IMR-90 (cell line): ENCODE measurements at regions not wholly inside any gene's neighbourhood (a gene's known extent, or its start where the extent isn't known, plus 50 kb on each side); places are given as distances from the start of the nearest gene placed in this dataset.
A peak's percentile ranks its signal among the peaks of the same experiment; 100 is the strongest.

Experiments used
- ATAC-seq: fragments of 200-7000 bp; cut with Tn5 transposase; 2 replicates; pipeline ENCODE4 v1.9.1; 2020; ENCODE audit warnings: low read depth, mild to moderate bottlenecking, moderate library complexity
- BruUV-seq: library from RNA; stranded (reverse); fragments of 400-500 nt; replicated peaks from 2 replicates; lab custom pipeline; 2021; lab: Mats Ljungman, UMichigan
- CTCF ChIA-PET: fragments of 300-600 bp; formaldehyde crosslinking; extraction: SDS; loops from one replicate; lab custom pipeline; 2021; ENCODE audit warnings: antibody characterized with exemption; lab: Yijun Ruan, JAX
- POLR2A ChIA-PET: fragments of 300-600 bp; sonication (Branson Sonifier 250); formaldehyde crosslinking; loops from one replicate; lab custom pipeline; 2022; ENCODE audit warnings: antibody characterized with exemption; ENCODE audit not compliant: unreplicated experiment; lab: Charles Lee
- DNase-seq: peaks from one replicate; pipeline ENCODE4 v3.0.0; 2013
- H2AFZ ChIP-seq: replicated peaks from 2 replicates; pipeline ENCODE3; 2013; ENCODE audit warnings: low read length, mild to moderate bottlenecking; ENCODE audit not compliant: poor library complexity
- H2AK5ac ChIP-seq: 2 replicates; pipeline ENCODE4 v1.6.1; 2013; ENCODE audit warnings: low read depth, low read length, inconsistent platforms
- H2AK9ac ChIP-seq: replicated peaks from 2 replicates; pipeline ENCODE3; 2013; ENCODE audit warnings: mild to moderate bottlenecking, low read depth, low read length, moderate library complexity; ENCODE audit not compliant: poor library complexity
- H2BK120ac ChIP-seq: 2 replicates; pipeline ENCODE4 v1.6.1; 2013; ENCODE audit warnings: low read depth, low read length, inconsistent platforms
- H2BK15ac ChIP-seq: 3 replicates; pipeline ENCODE4 v1.6.1; 2013; ENCODE audit warnings: low read depth, low read length, inconsistent platforms
- H2BK20ac ChIP-seq: 2 replicates; pipeline ENCODE4 v1.6.1; 2013; ENCODE audit warnings: low read depth, mild to moderate bottlenecking, inconsistent platforms, low read length, moderate library complexity
- H2BK5ac ChIP-seq: 2 replicates; pipeline ENCODE4 v1.6.1; 2013; ENCODE audit warnings: mild to moderate bottlenecking, low read depth, low read length, inconsistent platforms; ENCODE audit not compliant: poor library complexity, severe bottlenecking
- H3K14ac ChIP-seq: replicated peaks from 2 replicates; pipeline ENCODE4 v1.6.1; 2013; ENCODE audit warnings: low read depth, low read length, inconsistent platforms
- H3K18ac ChIP-seq: 2 replicates; pipeline ENCODE4 v1.6.1; 2013; ENCODE audit warnings: low read depth, low read length, control low read depth
- H3K23ac ChIP-seq: 2 replicates; pipeline ENCODE4 v1.6.1; 2013; ENCODE audit warnings: low read depth, low read length, inconsistent platforms
- H3K27ac ChIP-seq: 2 replicates; pipeline ENCODE4 v1.5.1; 2013; ENCODE audit warnings: mild to moderate bottlenecking, control low read depth, low read length; ENCODE audit not compliant: insufficient read depth
- H3K27me3 ChIP-seq: 2 replicates; pipeline ENCODE4 v1.6.1; 2013; ENCODE audit warnings: low read length; ENCODE audit not compliant: control insufficient read depth, insufficient read depth
- H3K36me3 ChIP-seq: 2 replicates; pipeline ENCODE4 v1.6.1; 2013; ENCODE audit warnings: low read length, mixed read lengths; ENCODE audit not compliant: control insufficient read depth, insufficient read depth
- H3K4ac ChIP-seq: 2 replicates; pipeline ENCODE4 v1.6.1; 2013; ENCODE audit warnings: low read depth, low read length, inconsistent platforms
- H3K4me1 ChIP-seq: 2 replicates; pipeline ENCODE4 v1.6.1; 2013; ENCODE audit warnings: low read length, mixed read lengths; ENCODE audit not compliant: control insufficient read depth, insufficient read depth
- H3K4me2 ChIP-seq: 2 replicates; pipeline ENCODE4 v1.6.1; 2013; ENCODE audit warnings: low read depth, mild to moderate bottlenecking, control low read depth, low read length, moderate library complexity
- H3K4me3 ChIP-seq: 2 replicates; pipeline ENCODE4 v1.5.1; 2013; ENCODE audit warnings: low read depth, mild to moderate bottlenecking, control low read depth, low read length, moderate library complexity; ENCODE audit not compliant: insufficient read depth
- H3K56ac ChIP-seq: 2 replicates; pipeline ENCODE4 v1.6.1; 2013; ENCODE audit warnings: low read length, inconsistent platforms; ENCODE audit not compliant: insufficient read depth; ENCODE audit errors: extremely low read depth
- H3K79me1 ChIP-seq, 2 experiments: 2 replicates each; pipeline ENCODE4 v1.6.1; 2013; ENCODE audit warnings: low read length in 2 of 2, inconsistent platforms in 1 of 2, low read depth in 1 of 2
- H3K9ac ChIP-seq: 2 replicates; pipeline ENCODE4 v1.6.1; 2013; ENCODE audit warnings: low read depth, low read length, control low read depth
- H3K9me1 ChIP-seq: 2 replicates; pipeline ENCODE4 v1.6.1; 2013; ENCODE audit warnings: low read length, inconsistent platforms; ENCODE audit not compliant: insufficient read depth
- H3K9me3 ChIP-seq: 2 replicates; pipeline ENCODE4 v1.6.1; 2013; ENCODE audit warnings: low read length; ENCODE audit not compliant: control insufficient read depth, insufficient read depth
- H4K20me1 ChIP-seq: 2 replicates; pipeline ENCODE4 v1.6.1; 2013; ENCODE audit warnings: low read length, inconsistent platforms; ENCODE audit not compliant: insufficient read depth
- H4K5ac ChIP-seq: 2 replicates; pipeline ENCODE4 v1.6.1; 2013; ENCODE audit warnings: mild to moderate bottlenecking, low read depth, low read length, control low read depth
- H4K8ac ChIP-seq, 2 experiments: 2 replicates each; pipeline ENCODE4 v1.6.1; 2013; ENCODE audit warnings: low read depth in 2 of 2, low read length in 2 of 2, control low read depth in 1 of 2, inconsistent platforms in 1 of 2
- H4K91ac ChIP-seq: 2 replicates; pipeline ENCODE4 v1.6.1; 2013; ENCODE audit warnings: low read depth, low read length, inconsistent platforms; ENCODE audit not compliant: insufficient read depth
- BHLHE40 ChIP-seq: fragments of 150-350 bp; IDR thresholded peaks from 2 replicates; pipeline ENCODE4 v1.6.1; 2016; ENCODE audit warnings: mild to moderate bottlenecking, low read depth, low read length
- CEBPB ChIP-seq: IDR thresholded peaks from 2 replicates; pipeline ENCODE4 v1.6.1; 2012; ENCODE audit warnings: low read depth, low read length, improper control_type of control experiment
- CHD1 ChIP-seq: IDR thresholded peaks from 2 replicates; pipeline ENCODE4 v1.6.1; 2012; ENCODE audit warnings: low read depth, low read length, improper control_type of control experiment
- MAFK ChIP-seq: IDR thresholded peaks from 2 replicates; pipeline ENCODE4 v1.6.1; 2012; ENCODE audit warnings: low read depth, low read length, improper control_type of control experiment
- MAZ ChIP-seq: IDR thresholded peaks from 2 replicates; pipeline ENCODE4 v1.6.1; 2012; ENCODE audit warnings: low read depth, mild to moderate bottlenecking, low read length, improper control_type of control experiment, moderate library complexity, borderline replicate concordance
- MXI1 ChIP-seq: IDR thresholded peaks from 2 replicates; pipeline ENCODE4 v1.6.1; 2012; ENCODE audit warnings: low read depth, mild to moderate bottlenecking, low read length, moderate library complexity, borderline replicate concordance
- NFE2L2 ChIP-seq: fragments of 150-350 bp; IDR thresholded peaks from 2 replicates; pipeline ENCODE4 v1.6.1; 2016; ENCODE audit warnings: low read depth, mild to moderate bottlenecking, low read length
- POLR2A ChIP-seq: IDR thresholded peaks from 2 replicates; pipeline ENCODE4 v1.6.1; 2012; ENCODE audit warnings: mild to moderate bottlenecking, low read depth, low read length
- RAD21 ChIP-seq: IDR thresholded peaks from 2 replicates; pipeline ENCODE4 v1.6.1; 2012; ENCODE audit warnings: low read length, improper control_type of control experiment
- RCOR1 ChIP-seq: IDR thresholded peaks from 2 replicates; pipeline ENCODE4 v1.6.1; 2012; ENCODE audit warnings: mild to moderate bottlenecking, low read length, improper control_type of control experiment; ENCODE audit not compliant: insufficient replicate concordance
- SMC3 ChIP-seq: fragments of 150-350 bp; IDR thresholded peaks from 2 replicates; pipeline ENCODE4 v1.6.1; 2016; ENCODE audit warnings: low read depth, mild to moderate bottlenecking, antibody characterized with exemption, low read length, moderate library complexity
- WGBS, 2 experiments: methylation state at CpG; one replicate each; pipeline versions ENCODE4 v1.1.5 to v1.1.7; 2013; ENCODE audit warnings: missing lambda C conversion rate in 2 of 2; ENCODE audit not compliant: insufficient read length in 1 of 2; ENCODE audit errors: extremely low coverage in 2 of 2; 5-methylcytosine and 5-hydroxymethylcytosine counted together
- dilution Hi-C: fragments of 300-500 bp; cut with HindIII; formaldehyde crosslinking; loops from one replicate; pipeline ENCODE4 v1.14.3; 2018; ENCODE audit warnings: low sequenced_read_pairs; ENCODE audit not compliant: unreplicated experiment
- in situ Hi-C: fragments of 300-500 bp; cut with MboI; formaldehyde crosslinking; loops from 3 replicates; pipeline ENCODE4 v1.14.3; 2019; ENCODE audit warnings: low sequenced_read_pairs, inconsistent platforms, mixed read lengths
- intact Hi-C: fragments of 100-400 bp; cut with micrococcal nuclease; formaldehyde crosslinking; loops from 2 replicates; pipeline ENCODE4 v1.10.0; 2022
- TF ChIP-seq, protein P1 (sequence below): fragments of 150-350 bp; IDR thresholded peaks from 2 replicates; pipeline ENCODE4 v1.6.1; 2016; ENCODE audit warnings: low read depth, mild to moderate bottlenecking, low read length, moderate library complexity, borderline replicate concordance
- TF ChIP-seq, protein P2 (sequence below): fragments of 150-350 bp; IDR thresholded peaks from 2 replicates; pipeline ENCODE4 v1.6.1; 2017; ENCODE audit warnings: mild to moderate bottlenecking, antibody characterized with exemption, low read length, low read depth
- TF ChIP-seq, protein P3 (sequence below): conservative IDR thresholded peaks from 2 replicates; pipeline ENCODE4 v1.5.1; 2012; ENCODE audit warnings: mild to moderate bottlenecking, low read depth, low read length, improper control_type of control experiment

DNA sequence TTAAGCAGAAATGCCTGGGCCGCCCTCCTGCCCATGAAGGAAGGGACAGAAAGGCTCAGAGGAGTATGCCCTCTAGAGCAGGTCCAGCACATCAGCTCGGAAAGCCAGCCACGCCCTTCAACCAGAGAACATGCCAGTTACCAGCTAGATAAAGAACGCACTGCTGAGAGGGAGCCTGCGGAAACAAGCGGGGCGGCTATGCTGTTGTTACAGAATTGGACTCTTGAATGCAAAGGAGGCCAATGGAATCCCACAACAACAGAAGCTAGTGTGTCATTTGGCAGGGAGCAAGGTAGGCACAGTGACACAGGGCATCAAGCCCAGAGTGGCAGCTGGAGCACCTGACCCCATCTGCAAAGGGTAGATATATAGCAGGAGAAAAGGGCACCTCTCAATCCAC lies 242.9 kb upstream of the ID2 start:
- H4K20me1 ChIP-seq, result no peaks in the 10 kb centered on the region
- H4K5ac ChIP-seq, result no peak overlapping the region
- no peaks in the 10 kb centered on the region for H3K4me1 ChIP-seq
- no peak overlapping the region for H3K18ac ChIP-seq
- intact Hi-C loops (no loop called here), in situ Hi-C loops (no loop called here), dilution Hi-C loops (no loop called here)
- no peak overlapping the region for H2AK5ac ChIP-seq
- TF ChIP-seq, protein P1, sequence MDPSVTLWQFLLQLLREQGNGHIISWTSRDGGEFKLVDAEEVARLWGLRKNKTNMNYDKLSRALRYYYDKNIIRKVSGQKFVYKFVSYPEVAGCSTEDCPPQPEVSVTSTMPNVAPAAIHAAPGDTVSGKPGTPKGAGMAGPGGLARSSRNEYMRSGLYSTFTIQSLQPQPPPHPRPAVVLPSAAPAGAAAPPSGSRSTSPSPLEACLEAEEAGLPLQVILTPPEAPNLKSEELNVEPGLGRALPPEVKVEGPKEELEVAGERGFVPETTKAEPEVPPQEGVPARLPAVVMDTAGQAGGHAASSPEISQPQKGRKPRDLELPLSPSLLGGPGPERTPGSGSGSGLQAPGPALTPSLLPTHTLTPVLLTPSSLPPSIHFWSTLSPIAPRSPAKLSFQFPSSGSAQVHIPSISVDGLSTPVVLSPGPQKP, result no peak
- TF ChIP-seq MAFK, result no peak
- no peak for TF ChIP-seq BHLHE40
- TF ChIP-seq POLR2A, result no peak
- no peak for TF ChIP-seq SMC3
- TF ChIP-seq MXI1, result no peak
- no peak for TF ChIP-seq CHD1
- no peak for TF ChIP-seq CEBPB
- TF ChIP-seq, protein P2, sequence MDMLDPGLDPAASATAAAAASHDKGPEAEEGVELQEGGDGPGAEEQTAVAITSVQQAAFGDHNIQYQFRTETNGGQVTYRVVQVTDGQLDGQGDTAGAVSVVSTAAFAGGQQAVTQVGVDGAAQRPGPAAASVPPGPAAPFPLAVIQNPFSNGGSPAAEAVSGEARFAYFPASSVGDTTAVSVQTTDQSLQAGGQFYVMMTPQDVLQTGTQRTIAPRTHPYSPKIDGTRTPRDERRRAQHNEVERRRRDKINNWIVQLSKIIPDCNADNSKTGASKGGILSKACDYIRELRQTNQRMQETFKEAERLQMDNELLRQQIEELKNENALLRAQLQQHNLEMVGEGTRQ, result no peak
- TF ChIP-seq RCOR1, result no peak
- TF ChIP-seq NFE2L2, result no peak
- TF ChIP-seq, protein P3, sequence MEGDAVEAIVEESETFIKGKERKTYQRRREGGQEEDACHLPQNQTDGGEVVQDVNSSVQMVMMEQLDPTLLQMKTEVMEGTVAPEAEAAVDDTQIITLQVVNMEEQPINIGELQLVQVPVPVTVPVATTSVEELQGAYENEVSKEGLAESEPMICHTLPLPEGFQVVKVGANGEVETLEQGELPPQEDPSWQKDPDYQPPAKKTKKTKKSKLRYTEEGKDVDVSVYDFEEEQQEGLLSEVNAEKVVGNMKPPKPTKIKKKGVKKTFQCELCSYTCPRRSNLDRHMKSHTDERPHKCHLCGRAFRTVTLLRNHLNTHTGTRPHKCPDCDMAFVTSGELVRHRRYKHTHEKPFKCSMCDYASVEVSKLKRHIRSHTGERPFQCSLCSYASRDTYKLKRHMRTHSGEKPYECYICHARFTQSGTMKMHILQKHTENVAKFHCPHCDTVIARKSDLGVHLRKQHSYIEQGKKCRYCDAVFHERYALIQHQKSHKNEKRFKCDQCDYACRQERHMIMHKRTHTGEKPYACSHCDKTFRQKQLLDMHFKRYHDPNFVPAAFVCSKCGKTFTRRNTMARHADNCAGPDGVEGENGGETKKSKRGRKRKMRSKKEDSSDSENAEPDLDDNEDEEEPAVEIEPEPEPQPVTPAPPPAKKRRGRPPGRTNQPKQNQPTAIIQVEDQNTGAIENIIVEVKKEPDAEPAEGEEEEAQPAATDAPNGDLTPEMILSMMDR, result no peak
- no peak for TF ChIP-seq MAZ
- TF ChIP-seq RAD21, result no peak
- peak overlapping the region; percentile 81 for H2AK9ac ChIP-seq
- no peak for DNase-seq
- H2BK20ac ChIP-seq, result no peak overlapping the region
- 90% methylated on average over 6 of the region's 7 CpGs; no CpG with 5 or more reads in 1 of the 2 experiments for WGBS, 2 experiments
- no peak overlapping the region for H3K9ac ChIP-seq
- H3K79me1 ChIP-seq, result no peaks in the 10 kb centered on the region
- H3K14ac ChIP-seq, result no peak overlapping the region
- no peak overlapping the region for H3K4me3 ChIP-seq
- POLR2A ChIA-PET, result no interaction called here
- H3K9me3 ChIP-seq, result no peaks in the 10 kb centered on the region
- no peak overlapping the region for H3K56ac ChIP-seq
- H2BK120ac ChIP-seq, result no peak overlapping the region
- no peak overlapping the region for H3K23ac ChIP-seq
- no peak overlapping the region for H3K4me2 ChIP-seq
- no peak overlapping the region for H2BK5ac ChIP-seq
- H3K27me3 ChIP-seq, result peaks cover 2% of the 10 kb centered on the region
- H3K4ac ChIP-seq, result no peak overlapping the region
- no peak overlapping the region for H4K8ac ChIP-seq
- H3K9me1 ChIP-seq, result no peaks in the 10 kb centered on the region
- CTCF ChIA-PET, result no interaction called here
- H2AFZ ChIP-seq, result no peak overlapping the region
- no peak overlapping the region for H3K27ac ChIP-seq
- no TSS peak for BruUV-seq
- ATAC-seq, result no peak
- H4K91ac ChIP-seq, result no peak overlapping the region
- no peak overlapping the region for H2BK15ac ChIP-seq
- H3K36me3 ChIP-seq, result no peaks in the 10 kb centered on the region
